Fibroblast of skin of right biceps (primary cell): ENCODE measurements at regions not wholly inside any gene's neighbourhood (a gene's known extent, or its start where the extent isn't known, plus 50 kb on each side); places are given as distances from the start of the nearest gene placed in this dataset.

Experiments used
- DNase-seq: peaks from one replicate; pipeline ENCODE4 v3.0.0-alpha.2; 2013

DNA sequence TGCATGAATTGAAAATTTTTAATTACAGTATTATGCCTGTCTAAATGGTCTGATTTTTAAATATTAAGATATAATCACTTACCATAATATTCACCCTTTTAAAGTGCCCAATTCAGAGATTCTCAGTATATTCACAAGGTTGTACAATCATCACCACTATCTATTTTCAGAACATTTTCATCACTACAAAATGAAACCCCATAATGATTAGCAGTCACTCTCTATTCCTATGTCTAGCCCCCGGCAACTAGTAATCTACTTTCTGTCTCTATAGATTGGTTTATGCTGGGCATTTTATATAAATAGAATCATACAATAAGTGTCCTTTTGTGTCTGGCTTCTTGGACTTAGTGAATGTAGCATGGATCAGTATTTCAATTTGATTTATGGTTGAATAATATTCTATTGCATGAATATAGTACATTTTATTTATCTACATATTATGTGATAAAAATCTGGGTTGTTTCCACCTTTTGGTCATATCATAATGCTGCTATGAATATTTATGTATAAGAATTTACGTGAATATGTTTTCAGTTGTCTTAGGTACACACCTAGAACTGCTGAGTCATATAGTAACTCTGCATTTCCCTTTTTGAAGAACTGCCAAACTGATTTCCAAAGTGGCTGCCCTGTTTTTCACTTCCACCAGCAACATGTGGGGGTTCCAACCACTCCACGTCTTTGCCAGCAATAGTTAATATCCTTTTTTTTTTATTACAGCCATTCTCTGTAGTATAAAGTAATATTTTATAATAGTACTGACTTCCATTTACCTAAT lies 485.7 kb upstream of the ZNF385D start:
- no peak for DNase-seq

DNA sequence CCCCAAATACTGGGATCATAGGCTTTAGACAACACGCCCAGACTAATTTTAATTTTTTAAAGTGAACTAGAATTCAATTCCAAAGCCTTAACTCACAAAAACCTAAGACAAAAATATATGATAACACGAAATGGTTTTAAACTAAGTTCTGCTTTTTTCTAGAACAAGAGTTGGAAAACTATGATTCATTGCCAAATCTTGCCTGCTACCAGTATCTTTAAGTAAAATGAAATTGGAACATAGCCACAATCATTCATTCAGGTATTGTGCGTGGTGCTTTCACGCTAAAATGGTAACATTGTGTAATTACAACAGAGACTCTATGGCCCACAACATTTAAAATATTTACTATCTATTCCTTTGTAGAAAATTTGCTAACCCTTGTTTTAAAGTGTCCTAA lies 488.0 kb upstream of the ZNF385D start:
- no peak for DNase-seq

DNA sequence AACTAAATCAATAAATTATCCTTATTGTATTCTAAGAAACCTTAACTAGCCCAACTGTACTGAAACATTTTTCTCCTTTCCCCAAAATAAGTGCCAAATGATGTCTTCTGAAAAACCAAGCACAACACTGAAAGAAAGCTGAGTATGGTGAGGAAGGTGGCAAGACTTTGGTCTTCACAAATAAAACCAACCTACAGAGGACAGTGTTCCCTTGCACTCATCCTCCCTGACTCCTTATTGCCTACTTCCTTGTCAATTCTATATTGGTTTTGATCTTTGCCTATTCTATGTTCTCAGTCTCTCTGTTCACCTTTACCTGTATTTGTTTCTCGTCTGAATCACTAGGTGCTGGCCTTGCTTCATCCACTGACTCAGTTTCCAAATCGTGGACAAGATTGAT lies 490.1 kb upstream of the ZNF385D start:
- no peak for DNase-seq

DNA sequence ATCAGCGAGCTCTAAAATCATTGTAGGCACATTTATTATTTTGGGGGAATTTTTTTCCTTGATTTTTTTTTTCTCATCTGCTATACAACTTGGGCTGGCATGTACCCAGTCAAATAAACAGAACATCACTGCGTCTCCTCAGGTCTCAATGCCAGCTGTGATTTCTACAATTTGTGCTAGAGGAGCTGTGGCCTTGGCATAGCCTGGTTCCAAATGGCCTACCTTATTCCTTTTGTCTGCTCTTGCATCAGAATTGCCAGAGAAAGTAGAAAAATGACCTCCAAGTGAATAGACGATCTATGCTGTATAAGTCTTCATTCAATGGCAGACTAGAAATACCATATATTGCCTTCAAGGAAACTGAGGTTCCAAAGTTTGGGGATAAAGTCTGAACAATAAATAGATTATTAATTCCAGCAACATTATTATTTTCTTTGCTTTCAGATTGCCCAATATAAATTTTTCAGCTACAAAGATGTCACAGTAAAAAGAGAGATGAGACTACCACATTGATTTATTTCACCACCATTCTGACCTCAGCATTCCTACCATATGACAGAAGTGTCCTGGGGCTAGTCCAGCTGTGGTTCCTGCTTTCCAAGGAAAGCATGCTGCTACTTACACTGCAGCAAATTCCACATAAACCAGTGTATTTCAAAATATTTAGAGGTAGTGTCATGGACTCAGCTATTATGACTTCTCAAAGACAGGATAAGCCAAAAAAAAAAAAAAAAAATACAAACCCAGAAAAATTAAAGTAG lies 493.9 kb upstream of the ZNF385D start:
- DNase-seq = peak; percentile 94

DNA sequence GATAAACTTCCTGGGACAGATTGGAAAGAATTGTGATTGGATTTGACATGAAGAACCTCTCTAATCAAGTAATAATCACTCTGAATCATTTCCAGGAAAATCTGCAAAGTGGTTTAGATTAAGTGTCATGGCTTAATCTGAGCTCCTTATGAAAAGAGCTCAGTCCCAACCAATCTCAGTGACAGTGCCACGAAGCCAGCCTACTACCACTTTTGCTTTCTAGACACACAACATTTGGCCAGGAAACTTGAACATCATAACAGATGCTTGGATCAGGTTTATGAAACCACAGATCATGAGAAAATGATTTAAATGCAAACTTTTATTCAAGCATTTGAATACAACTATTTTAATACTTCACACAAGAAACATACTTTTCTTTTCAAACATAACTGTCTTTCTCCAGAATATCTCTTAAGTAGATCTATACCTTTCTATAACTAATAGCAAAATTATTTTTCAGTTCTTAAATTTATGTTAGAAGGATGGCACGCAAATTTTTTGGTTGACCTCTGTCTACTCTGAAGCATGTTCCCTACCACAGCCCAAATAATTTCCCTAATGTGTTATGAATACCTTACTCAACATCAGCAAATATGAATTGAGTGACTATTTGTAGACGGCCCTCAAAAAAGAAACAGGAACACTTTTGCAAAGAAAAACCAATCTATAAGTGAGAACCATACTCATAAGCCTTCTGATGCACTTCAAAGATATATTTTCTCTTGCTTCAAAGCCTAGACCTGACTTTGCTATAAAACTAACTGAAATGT lies 495.0 kb upstream of the ZNF385D start:
- DNase-seq = peak; percentile 15

DNA sequence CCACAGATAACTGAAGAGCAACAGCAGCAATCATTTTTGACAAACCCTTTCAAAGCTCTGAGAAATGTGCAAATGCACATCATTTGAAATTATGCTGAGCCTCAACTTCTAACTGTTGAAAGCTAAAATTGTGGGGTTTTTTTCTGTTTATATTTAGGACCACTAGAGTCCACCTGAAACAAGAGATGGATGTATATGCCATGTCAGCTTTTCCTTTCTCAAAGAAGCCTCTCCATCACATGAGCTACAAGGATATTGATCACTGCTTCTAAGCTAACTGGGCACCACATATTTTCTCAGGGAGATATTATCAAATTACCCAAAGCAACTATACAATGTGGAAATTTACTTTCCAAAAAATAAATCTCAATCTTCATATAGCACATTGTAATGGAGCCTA lies 498.6 kb upstream of the ZNF385D start:
- DNase-seq = no peak

DNA sequence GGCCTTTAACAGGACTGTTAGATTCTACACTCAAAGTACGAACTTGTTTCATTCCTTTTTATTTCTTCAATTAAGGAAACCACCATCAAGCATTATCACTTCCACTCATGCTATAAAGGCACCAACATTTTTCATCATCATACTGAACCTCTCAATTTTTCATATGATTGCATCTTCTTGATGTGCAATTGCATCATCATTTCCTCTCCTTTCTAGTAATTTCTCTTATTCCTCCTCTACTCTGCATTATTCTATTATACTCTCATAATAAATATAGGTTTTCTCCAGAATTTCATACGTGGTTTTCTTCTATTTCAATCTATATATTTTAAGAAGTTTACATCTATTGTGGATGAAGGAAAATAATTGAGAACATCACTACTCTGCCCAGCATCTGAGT lies 506.2 kb upstream of the ZNF385D start:
- no peak for DNase-seq

DNA sequence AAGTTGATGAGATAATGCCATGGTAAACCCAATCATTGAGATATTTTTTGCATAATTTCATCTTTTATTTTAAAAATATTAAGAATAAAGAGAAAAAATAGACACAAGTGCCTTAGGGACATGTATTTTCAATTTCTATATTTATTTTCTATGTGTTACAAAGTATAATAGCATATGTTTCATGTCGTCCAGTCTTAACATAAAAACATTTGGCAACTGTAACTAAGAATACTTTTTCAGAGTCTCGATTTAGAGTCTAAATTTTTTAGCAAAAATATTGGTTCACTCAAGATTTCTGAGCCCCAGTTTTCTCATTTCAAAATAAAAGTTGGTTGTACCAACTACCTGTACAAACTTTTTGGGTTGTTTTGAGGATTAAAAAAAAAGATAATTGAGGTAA lies 511.4 kb upstream of the ZNF385D start:
- DNase-seq = no peak

DNA sequence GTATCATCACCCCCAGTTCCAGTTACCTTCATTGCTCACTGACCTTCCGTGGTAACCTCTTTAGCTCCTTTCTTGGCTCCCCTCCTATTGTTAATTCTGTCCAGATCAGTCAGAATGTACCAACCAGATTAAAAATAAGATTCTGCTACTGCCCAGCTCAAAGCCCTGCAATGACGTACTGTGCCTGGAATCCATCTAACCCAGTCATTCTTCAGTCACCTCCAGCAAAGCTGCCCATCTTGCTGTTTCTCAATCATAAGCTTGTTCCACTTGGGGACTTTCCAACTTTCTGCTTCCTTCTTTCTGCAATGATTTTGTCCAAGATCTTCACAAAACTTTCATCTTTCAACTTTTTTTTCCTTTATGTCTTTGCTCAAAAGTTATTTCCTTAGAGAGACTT lies 512.0 kb upstream of the ZNF385D start:
- peak; percentile 72 for DNase-seq

DNA sequence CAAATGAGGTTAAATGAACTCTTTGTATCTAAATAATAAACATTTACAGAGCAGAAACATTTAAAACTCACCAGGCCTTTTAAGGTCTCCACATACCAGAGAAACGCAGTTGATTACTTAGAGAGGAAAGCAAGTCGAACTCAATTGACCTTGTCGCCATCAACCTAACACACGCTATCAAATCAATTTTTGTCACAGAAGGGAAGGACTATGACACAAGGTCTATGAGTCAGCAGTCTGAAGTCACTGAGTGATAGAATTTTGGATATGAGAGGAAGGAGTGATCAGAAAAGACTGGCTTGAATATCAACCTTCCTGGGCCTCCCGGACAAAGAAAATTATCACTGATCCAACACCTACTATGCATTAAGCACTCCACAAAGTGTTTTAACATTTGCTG lies 514.4 kb upstream of the ZNF385D start:
- DNase-seq = no peak

DNA sequence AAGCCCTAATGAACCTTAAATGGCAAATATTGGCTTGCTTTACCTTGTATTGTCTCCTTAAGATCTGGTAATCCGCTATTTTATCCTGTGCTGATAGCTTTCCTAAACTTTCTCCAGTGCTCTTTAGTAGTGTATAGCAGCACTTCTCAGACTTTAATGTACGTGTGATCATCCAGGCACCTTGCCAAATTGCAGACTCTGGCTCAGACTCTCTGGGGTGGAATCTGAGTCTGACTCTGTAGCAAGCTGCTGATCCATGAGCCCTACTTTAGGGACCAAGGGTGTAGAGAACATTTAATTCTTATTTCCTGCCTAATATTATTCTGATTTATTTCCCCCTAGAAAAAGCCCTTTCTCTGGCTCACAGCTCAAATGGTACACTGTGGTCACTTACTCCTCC lies 518.8 kb upstream of the ZNF385D start:
- DNase-seq = peak; percentile 59

DNA sequence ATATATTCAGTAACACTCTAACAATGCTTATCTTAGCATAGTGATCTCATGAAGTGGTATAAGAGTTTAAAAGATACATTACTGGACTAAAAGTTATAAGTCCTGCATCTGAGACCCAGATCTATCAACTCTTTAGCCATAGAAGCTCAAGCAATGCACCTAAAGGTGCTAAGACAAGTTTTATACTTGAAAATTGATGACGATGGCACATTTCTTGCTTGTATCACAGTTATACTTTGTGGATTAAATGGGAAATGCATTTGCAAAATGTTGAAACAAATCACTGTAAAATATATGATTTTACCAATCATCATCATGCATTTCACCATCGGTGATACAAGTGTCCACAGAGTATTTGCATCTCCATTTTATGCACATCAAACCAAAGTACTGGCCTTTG lies 525.3 kb upstream of the ZNF385D start:
- no peak for DNase-seq

DNA sequence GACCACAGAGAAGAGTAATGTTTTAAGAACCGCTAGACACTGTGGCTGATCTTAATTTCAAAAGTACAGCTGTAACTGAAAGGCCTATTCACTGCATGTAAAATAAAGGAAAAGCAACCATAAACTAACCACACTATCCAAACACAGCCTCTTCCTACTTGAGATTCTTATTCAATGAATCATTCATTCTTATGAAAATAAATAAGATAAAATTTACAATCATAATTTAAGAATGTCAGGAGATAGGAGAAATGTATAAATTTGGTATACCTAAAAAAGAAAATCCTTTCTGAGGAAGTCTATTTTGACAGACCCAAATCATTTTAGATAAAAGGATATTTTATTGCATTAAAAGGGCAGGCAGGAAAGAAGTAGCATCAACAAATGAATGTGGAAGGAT lies 533.5 kb upstream of the ZNF385D start:
- DNase-seq = peak; percentile 40

DNA sequence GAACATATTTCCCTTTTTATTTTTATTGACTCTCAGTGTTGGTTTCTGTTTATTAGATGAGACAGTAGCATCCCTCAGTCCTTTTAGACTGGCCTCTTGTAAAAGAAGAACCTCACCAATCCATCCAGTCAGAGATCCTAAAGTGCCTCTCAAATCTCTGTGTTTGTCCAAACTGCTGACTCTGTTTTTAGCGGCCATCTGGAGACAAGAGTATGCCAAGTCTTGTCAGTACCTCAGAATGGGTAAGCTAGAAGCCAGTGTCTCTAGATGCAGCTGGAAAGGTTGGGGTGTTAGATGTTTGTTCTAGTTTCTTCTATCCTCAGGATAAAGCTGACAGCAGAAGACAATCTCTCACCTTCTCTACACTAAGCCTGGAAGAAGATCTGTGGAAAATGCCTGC lies 537.7 kb upstream of the ZNF385D start:
- DNase-seq = no peak

DNA sequence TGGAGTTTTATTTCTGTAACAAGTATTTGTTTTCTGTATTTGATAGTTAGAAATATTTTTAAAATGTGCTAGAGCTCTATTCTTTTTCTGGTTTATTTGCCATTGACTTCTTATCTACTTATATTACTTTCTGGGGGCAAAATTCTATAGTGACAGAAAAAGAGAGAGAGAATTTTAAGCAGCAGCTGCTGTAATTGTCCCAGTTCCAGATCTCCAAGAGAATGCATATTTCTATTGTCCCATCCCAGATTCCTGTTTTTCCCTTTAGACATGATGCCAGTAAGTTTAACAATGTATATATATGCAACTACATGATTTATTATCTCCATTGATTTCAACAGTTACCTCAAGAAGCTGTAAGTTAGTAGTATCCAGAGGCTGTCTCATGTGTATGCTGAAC lies 541.7 kb upstream of the ZNF385D start:
- DNase-seq = no peak

DNA sequence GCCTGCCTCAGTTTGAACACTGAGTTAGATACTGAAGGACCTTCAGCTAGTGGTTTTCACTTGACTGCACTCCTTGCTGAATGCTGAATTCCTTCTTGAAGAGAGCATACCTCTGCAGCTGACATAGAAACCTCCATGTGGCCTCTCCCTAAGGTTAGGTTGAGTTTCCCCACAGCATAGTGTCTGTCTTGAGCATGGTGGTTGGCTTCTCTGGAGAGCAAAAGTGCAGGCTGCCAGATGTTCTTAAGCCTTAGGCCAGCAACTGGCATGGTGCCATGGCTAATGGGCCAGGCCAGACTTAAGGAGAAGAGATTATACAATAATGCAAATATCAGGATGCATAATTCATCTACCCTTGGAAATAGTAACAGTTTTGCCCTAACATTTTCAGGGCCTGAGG lies 545.6 kb upstream of the ZNF385D start:
- no peak for DNase-seq

DNA sequence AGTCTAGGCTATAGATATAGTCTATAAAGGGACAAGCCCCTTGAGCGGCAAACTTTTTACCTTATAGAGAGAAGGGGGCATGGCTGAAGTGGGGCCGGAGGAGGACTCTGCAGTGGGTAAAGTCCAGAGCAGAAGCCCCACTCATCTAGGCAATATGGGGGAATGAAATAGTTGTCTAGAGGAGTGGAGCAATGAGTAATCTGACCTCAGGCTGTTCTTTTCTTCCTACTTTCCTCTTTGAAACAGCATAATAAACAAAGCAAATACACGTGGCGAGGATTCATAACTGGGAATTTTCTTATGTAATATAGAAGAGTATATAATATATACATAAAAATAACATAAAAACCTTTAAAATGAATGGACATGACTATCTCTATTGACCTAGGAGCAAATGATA lies 546.4 kb upstream of the ZNF385D start:
- no peak for DNase-seq

DNA sequence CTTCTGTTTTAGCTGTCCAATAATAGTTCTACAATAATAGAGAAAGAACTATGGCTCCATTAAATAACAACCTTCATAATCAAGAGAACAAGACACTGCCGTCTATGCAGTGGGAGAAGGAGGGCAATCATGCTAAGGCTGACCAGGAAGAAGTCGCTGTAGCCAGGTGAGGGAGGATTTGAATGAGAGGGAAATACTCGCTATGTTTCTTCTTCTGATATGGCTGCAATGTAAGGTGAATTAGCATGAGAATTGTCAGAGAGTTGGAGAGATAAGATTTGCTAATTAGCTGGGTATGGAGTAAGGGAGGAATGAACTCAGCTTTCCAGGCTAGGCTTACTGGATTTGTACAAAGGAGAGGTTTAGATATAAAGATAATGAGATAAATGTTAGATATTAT lies 555.4 kb upstream of the ZNF385D start:
- DNase-seq = no peak

DNA sequence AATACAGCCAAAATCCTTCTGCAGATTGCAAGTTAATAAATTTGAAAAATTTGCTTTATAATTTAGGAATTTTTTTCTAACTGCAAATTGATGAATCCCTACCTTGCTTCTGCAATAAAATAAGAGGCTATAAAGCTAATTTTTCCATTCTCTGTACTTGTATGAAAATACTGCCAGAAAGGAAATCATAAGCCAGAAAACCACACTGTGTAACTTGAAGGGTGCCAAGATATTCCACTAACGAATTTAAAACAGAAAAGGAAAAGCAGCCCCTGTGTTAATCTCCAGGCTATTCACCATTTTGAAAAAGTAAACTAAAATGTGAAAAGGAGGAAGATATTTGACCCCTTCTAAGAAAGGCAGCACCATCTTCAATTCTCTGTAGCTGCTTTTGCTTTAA lies 557.9 kb upstream of the ZNF385D start:
- DNase-seq = no peak

DNA sequence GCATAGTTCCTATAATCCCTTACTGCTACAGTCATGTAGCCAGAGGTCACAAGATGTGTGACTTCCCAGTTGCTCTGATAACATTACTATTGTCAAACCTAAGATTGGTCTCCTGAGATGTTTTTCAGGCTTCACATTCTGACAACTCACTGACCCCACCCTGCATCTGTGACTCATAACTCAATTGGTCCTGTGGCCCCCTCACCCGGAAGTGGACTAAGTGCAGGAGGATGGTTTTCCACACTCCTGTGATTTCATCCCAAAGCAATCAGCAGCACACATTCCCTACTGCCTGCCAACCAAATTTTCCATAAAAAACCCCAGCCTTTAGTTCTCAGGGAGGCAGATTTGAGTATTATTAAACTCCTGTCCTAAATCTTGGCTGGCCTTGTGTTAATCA lies 564.9 kb upstream of the ZNF385D start:
- peak; percentile 23 for DNase-seq

DNA sequence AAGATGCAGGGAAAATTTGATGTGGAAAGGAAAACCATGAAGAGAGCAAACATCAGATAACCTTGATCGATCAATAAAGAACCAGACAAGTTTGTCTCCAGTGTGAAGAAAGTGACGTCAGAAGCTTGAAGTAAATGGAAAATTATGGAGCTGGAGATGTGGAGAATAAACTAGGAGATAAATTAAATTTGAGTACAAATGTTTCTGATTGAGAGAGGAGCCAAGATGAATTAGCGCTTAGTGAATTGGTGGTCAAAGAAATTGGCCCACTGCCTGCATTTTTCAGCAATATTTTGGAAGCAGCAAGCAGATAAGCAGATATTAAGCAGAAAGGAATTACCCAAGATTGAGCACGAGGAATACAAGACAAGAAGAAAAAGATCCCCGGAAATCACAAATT lies 567.3 kb upstream of the ZNF385D start:
- peak; percentile 4 for DNase-seq

DNA sequence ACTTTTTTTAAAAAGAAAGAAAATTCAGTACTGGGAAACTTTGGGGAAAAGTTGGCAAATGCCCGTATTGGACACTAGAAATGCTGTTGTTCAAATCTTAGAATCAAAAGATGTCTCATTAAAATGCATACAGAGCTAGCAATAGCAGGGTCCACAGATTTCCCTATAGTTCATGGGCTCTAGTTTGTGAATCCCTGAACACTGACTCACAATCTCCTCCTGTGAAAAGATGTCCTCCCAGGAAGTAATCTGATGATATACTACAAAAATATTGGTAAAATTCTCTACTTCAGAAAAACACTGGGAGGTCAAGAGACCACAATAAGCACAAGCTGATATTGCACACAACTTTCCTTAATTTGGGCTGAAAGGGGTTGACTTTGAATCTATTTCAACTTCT lies 568.4 kb upstream of the ZNF385D start:
- DNase-seq = peak; percentile 56

DNA sequence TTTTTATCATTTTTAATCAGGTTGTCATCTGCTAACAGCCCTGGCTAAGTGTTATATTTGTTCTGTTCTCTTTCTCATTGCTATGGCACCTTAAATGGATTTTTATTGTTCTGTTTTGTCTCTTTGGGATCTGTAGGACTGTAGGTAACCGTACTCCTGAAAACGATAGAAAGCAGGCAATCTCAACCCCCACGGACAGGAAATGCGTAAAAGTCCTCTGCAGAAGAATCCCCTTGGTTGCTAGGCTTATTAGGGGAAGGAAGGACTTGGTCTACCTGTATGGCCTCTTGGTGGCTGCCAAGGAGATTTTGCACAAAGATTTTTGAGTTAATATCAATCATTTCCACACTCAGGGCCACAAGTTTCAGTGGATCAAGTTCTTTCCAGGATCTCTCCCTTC lies 571.9 kb upstream of the ZNF385D start:
- DNase-seq = no peak

DNA sequence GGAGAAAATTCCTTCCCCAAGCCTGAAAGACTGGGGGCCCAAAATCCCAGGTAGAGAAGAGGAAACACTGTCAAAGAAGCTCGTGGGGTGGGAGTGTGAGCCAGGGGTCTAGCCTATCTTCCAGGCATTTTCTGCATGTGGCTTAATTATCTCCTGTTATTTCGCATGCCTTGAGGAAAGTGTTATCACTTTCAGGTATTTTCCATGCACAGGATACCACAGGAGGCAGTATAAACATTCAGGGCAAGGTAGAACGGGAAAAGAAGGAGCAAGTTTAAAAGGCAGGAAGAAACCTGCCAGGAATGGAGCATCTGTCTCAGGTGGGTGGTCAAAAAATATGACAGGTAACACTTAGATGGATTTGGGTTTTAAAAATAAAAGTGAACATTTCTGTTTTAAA lies 575.3 kb upstream of the ZNF385D start:
- no peak for DNase-seq
